Adipocyte (in vitro differentiated cells): ENCODE measurements at regions not wholly inside any gene's neighbourhood (a gene's known extent, or its start where the extent isn't known, plus 50 kb on each side); places are given as distances from the start of the nearest gene placed in this dataset.
"Not testable (repeated sequence)": the region's sequence is repeated elsewhere in the genome, so short reads cannot be mapped to it uniquely, and the experiment has no call there.

Experiments
- DNase-seq: peaks from one replicate; pipeline ENCODE4 v3.0.0-alpha.2; 2015; ENCODE audit warnings: low read depth
- H3K27me3 ChIP-seq: replicated peaks from 2 replicates; pipeline ENCODE4 v1.7.0; 2013; ENCODE audit warnings: mild to moderate bottlenecking, low read length, moderate library complexity; ENCODE audit not compliant: control insufficient read depth, insufficient read depth
- H3K36me3 ChIP-seq: 2 replicates; pipeline ENCODE4 v1.7.0; 2013; ENCODE audit warnings: low read length, mild to moderate bottlenecking, moderate library complexity; ENCODE audit not compliant: control insufficient read depth, insufficient read depth, severe bottlenecking
- H3K4me1 ChIP-seq: 2 replicates; pipeline ENCODE4 v1.7.0; 2013; ENCODE audit warnings: mild to moderate bottlenecking, low read length, moderate library complexity; ENCODE audit not compliant: control insufficient read depth, insufficient read depth
- H3K4me3 ChIP-seq: 2 replicates; pipeline ENCODE4 v1.7.0; 2013; ENCODE audit warnings: mild to moderate bottlenecking, low read length, moderate library complexity
- H3K9ac ChIP-seq: 2 replicates; pipeline ENCODE4 v1.7.0; 2013; ENCODE audit warnings: mild to moderate bottlenecking, low read length, moderate library complexity
- H3K9me3 ChIP-seq: 2 replicates; pipeline ENCODE4 v1.7.0; 2013; ENCODE audit warnings: mild to moderate bottlenecking, low read length, moderate library complexity; ENCODE audit not compliant: control insufficient read depth

GRCh38 chr11:123338997-123339752, 90.9 kb upstream of the GRAMD1B start:
- Histone ChIP-seq H3K27me3 (no peaks in the 10 kb centered on the region), H3K4me3 (no peak overlapping the region), H3K36me3 (no peaks in the 10 kb centered on the region), H3K9ac (no peak overlapping the region), H3K9me3 (no peaks in the 10 kb centered on the region), H3K4me1 (no peaks in the 10 kb centered on the region)
- DNase-seq = no peak

GRCh38 chr11:123338266-123338800, 91.7 kb upstream of the GRAMD1B start:
- Histone ChIP-seq H3K4me3 (no peak overlapping the region), H3K9ac (no peak overlapping the region), H3K4me1 (no peaks in the 10 kb centered on the region), H3K9me3 (no peaks in the 10 kb centered on the region), H3K27me3 (no peaks in the 10 kb centered on the region), H3K36me3 (no peaks in the 10 kb centered on the region)
- DNase-seq = no peak

- H3K4me1 ChIP-seq = no peaks in the 10 kb centered on the region
- H3K27me3 ChIP-seq = no peaks in the 10 kb centered on the region
- H3K9ac ChIP-seq = no peak overlapping the region
- no peaks in the 10 kb centered on the region for H3K36me3 ChIP-seq
- no peak overlapping the region for H3K4me3 ChIP-seq
- no peak for DNase-seq
- H3K9me3 ChIP-seq = no peaks in the 10 kb centered on the region
These were observed 95.1 kb upstream of the GRAMD1B start for GRCh38 chr11:123334925-123335324.

GRCh38 chr11:123332577-123332976, 97.5 kb upstream of the GRAMD1B start:
- not testable (repeated sequence) for H3K9me3 ChIP-seq, H3K9ac ChIP-seq, H3K27me3 ChIP-seq, H3K4me1 ChIP-seq, H3K36me3 ChIP-seq, H3K4me3 ChIP-seq, DNase-seq

- H3K9me3 ChIP-seq = no peaks in the 10 kb centered on the region
These were observed 99.1 kb upstream of the GRAMD1B start for GRCh38 chr11:123330948-123331347.

GRCh38 chr11:123330471-123330870, 99.6 kb upstream of the GRAMD1B start:
- H3K4me1 ChIP-seq = no peaks in the 10 kb centered on the region
- no peaks in the 10 kb centered on the region for H3K9me3 ChIP-seq
- H3K9ac ChIP-seq = no peak overlapping the region
- H3K4me3 ChIP-seq = no peak overlapping the region
- no peak for DNase-seq
- no peaks in the 10 kb centered on the region for H3K36me3 ChIP-seq
- no peaks in the 10 kb centered on the region for H3K27me3 ChIP-seq

More at GRCh38 chr11:123330948-123331347, 99.1 kb upstream of the GRAMD1B start:
- Histone ChIP-seq H3K9ac (no peak overlapping the region), H3K4me3 (no peak overlapping the region), H3K36me3 (no peaks in the 10 kb centered on the region), H3K27me3 (no peaks in the 10 kb centered on the region), H3K4me1 (no peaks in the 10 kb centered on the region)
- no peak for DNase-seq

GRCh38 chr11:123330071-123330470, 100.0 kb upstream of the GRAMD1B start:
- Histone ChIP-seq H3K4me1 (no peaks in the 10 kb centered on the region), H3K9me3 (no peaks in the 10 kb centered on the region), H3K9ac (no peak overlapping the region), H3K27me3 (peaks cover 4% of the 10 kb centered on the region), H3K4me3 (no peak overlapping the region), H3K36me3 (no peaks in the 10 kb centered on the region)
- DNase-seq = no peak

- DNase-seq = no peak
- Histone ChIP-seq H3K36me3 (no peaks in the 10 kb centered on the region), H3K9ac (no peak overlapping the region), H3K4me1 (no peaks in the 10 kb centered on the region), H3K4me3 (no peak overlapping the region), H3K9me3 (no peaks in the 10 kb centered on the region), H3K27me3 (peaks cover 13% of the 10 kb centered on the region)
These were observed 101.7 kb upstream of the GRAMD1B start for GRCh38 chr11:123328281-123328867.

GRCh38 chr11:123325533-123325932, 104.5 kb upstream of the GRAMD1B start:
- DNase-seq = no peak
- Histone ChIP-seq H3K36me3 (no peaks in the 10 kb centered on the region), H3K4me1 (no peaks in the 10 kb centered on the region), H3K9me3 (no peaks in the 10 kb centered on the region), H3K4me3 (no peak overlapping the region), H3K9ac (no peak overlapping the region), H3K27me3 (peaks cover 16% of the 10 kb centered on the region)

- H3K4me1 ChIP-seq = no peaks in the 10 kb centered on the region
- DNase-seq = no peak
- no peak overlapping the region for H3K9ac ChIP-seq
- H3K27me3 ChIP-seq = peaks cover 17% of the 10 kb centered on the region
- H3K9me3 ChIP-seq = no peaks in the 10 kb centered on the region
- no peak overlapping the region for H3K4me3 ChIP-seq
- no peaks in the 10 kb centered on the region for H3K36me3 ChIP-seq
These were observed 106.5 kb upstream of the GRAMD1B start for GRCh38 chr11:123323568-123323967.

GRCh38 chr11:123321636-123322035, 108.4 kb upstream of the GRAMD1B start:
- H3K9ac ChIP-seq = no peak overlapping the region
- peaks cover 22% of the 10 kb centered on the region for H3K27me3 ChIP-seq
- H3K9me3 ChIP-seq = no peaks in the 10 kb centered on the region
- DNase-seq = no peak
- no peaks in the 10 kb centered on the region for H3K36me3 ChIP-seq
- H3K4me3 ChIP-seq = no peak overlapping the region
- H3K4me1 ChIP-seq = no peaks in the 10 kb centered on the region
